ENCODE measurements at regions not wholly inside any gene's neighbourhood (a gene's known extent, or its start where the extent isn't known, plus 50 kb on each side); places are given as distances from the start of the nearest gene placed in this dataset.

- no peak for TF ChIP-seq ZBTB21 (CRISPR knock-in tag; IDR thresholded peaks at IDR 0.05; ENCODE audit: borderline replicate concordance)
- TF ChIP-seq AFF4 (CRISPR knock-in tag; IDR thresholded peaks at IDR 0.05; ENCODE audit: borderline replicate concordance), result no peak
- TF ChIP-seq, protein P1, sequence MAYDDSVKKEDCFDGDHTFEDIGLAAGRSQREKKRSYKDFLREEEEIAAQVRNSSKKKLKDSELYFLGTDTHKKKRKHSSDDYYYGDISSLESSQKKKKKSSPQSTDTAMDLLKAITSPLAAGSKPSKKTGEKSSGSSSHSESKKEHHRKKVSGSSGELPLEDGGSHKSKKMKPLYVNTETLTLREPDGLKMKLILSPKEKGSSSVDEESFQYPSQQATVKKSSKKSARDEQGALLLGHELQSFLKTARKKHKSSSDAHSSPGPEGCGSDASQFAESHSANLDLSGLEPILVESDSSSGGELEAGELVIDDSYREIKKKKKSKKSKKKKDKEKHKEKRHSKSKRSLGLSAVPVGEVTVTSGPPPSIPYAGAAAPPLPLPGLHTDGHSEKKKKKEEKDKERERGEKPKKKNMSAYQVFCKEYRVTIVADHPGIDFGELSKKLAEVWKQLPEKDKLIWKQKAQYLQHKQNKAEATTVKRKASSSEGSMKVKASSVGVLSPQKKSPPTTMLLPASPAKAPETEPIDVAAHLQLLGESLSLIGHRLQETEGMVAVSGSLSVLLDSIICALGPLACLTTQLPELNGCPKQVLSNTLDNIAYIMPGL (CRISPR knock-in tag; IDR thresholded peaks at IDR 0.05), result no peak
- TF ChIP-seq, protein P2, sequence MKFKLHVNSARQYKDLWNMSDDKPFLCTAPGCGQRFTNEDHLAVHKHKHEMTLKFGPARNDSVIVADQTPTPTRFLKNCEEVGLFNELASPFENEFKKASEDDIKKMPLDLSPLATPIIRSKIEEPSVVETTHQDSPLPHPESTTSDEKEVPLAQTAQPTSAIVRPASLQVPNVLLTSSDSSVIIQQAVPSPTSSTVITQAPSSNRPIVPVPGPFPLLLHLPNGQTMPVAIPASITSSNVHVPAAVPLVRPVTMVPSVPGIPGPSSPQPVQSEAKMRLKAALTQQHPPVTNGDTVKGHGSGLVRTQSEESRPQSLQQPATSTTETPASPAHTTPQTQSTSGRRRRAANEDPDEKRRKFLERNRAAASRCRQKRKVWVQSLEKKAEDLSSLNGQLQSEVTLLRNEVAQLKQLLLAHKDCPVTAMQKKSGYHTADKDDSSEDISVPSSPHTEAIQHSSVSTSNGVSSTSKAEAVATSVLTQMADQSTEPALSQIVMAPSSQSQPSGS (CRISPR knock-in tag; IDR thresholded peaks at IDR 0.05; ENCODE audit: borderline replicate concordance, low read depth), result no peak
- TF ChIP-seq, protein P3, sequence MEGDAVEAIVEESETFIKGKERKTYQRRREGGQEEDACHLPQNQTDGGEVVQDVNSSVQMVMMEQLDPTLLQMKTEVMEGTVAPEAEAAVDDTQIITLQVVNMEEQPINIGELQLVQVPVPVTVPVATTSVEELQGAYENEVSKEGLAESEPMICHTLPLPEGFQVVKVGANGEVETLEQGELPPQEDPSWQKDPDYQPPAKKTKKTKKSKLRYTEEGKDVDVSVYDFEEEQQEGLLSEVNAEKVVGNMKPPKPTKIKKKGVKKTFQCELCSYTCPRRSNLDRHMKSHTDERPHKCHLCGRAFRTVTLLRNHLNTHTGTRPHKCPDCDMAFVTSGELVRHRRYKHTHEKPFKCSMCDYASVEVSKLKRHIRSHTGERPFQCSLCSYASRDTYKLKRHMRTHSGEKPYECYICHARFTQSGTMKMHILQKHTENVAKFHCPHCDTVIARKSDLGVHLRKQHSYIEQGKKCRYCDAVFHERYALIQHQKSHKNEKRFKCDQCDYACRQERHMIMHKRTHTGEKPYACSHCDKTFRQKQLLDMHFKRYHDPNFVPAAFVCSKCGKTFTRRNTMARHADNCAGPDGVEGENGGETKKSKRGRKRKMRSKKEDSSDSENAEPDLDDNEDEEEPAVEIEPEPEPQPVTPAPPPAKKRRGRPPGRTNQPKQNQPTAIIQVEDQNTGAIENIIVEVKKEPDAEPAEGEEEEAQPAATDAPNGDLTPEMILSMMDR (IDR thresholded peaks at IDR 0.05), result no peak
- TF ChIP-seq ZNF317 (CRISPR knock-in tag; IDR thresholded peaks at IDR 0.05; ENCODE audit: borderline replicate concordance, low read depth), result no peak
- TF ChIP-seq, protein P4, sequence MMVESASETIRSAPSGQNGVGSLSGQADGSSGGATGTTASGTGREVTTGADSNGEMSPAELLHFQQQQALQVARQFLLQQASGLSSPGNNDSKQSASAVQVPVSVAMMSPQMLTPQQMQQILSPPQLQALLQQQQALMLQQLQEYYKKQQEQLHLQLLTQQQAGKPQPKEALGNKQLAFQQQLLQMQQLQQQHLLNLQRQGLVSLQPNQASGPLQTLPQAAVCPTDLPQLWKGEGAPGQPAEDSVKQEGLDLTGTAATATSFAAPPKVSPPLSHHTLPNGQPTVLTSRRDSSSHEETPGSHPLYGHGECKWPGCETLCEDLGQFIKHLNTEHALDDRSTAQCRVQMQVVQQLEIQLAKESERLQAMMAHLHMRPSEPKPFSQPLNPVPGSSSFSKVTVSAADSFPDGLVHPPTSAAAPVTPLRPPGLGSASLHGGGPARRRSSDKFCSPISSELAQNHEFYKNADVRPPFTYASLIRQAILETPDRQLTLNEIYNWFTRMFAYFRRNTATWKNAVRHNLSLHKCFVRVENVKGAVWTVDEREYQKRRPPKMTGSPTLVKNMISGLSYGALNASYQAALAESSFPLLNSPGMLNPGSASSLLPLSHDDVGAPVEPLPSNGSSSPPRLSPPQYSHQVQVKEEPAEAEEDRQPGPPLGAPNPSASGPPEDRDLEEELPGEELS (CRISPR knock-in tag; IDR thresholded peaks at IDR 0.05), result no peak
Observed at GRCh38 chr15:78697449-78697848, 56.4 kb upstream of the CHRNB4 start (continued).

GRCh38 chr15:78696436-78696835 lies 55.4 kb upstream of the CHRNB4 start:
- no peaks in the 10 kb centered on the region for H3K36me3 Mint-ChIP-seq
- ChIA-PET POLR2A (interaction anchor here (0.5 kb wide), 1 partner anchor 287 kb away, joined by 4 read pairs; no protein-coding TSS in a partner anchor), CTCF (interaction anchor here (1.0 to 2.4 kb wide), 5 partner anchors 12 to 58 kb away, joined by 3 to 12 read pairs (median 7); no protein-coding TSS in a partner anchor)
- H3K27ac Mint-ChIP-seq, result no peak overlapping the region
- DNase-seq (ENCODE audit: low spot score) (no peak), ATAC-seq (no peak)
- H3K9me3 Mint-ChIP-seq, result no peaks in the 10 kb centered on the region
- no peak overlapping the region for H3K4me3 Mint-ChIP-seq
- H3K27me3 Mint-ChIP-seq (ENCODE audit: low read depth), result no peaks in the 10 kb centered on the region; the same call in 1 of the 2 replicates
- peaks cover 23% of the 10 kb centered on the region for H3K4me1 Mint-ChIP-seq
- no peak for TF ChIP-seq ZNF512 (CRISPR knock-in tag; IDR thresholded peaks at IDR 0.05; ENCODE audit: borderline replicate concordance)
- TF ChIP-seq ZNF121 (CRISPR knock-in tag; IDR thresholded peaks at IDR 0.05), result no peak
- no peak for TF ChIP-seq NR2C2 (CRISPR knock-in tag; IDR thresholded peaks at IDR 0.05)
- no peak for TF ChIP-seq KAT7 (CRISPR knock-in tag; IDR thresholded peaks at IDR 0.05; ENCODE audit: borderline replicate concordance)
- no peak for TF ChIP-seq MXD4 (CRISPR knock-in tag; IDR thresholded peaks at IDR 0.05; ENCODE audit: borderline replicate concordance)
- no peak for TF ChIP-seq JUN (CRISPR knock-in tag; IDR thresholded peaks at IDR 0.05)
- TF ChIP-seq, protein P5, sequence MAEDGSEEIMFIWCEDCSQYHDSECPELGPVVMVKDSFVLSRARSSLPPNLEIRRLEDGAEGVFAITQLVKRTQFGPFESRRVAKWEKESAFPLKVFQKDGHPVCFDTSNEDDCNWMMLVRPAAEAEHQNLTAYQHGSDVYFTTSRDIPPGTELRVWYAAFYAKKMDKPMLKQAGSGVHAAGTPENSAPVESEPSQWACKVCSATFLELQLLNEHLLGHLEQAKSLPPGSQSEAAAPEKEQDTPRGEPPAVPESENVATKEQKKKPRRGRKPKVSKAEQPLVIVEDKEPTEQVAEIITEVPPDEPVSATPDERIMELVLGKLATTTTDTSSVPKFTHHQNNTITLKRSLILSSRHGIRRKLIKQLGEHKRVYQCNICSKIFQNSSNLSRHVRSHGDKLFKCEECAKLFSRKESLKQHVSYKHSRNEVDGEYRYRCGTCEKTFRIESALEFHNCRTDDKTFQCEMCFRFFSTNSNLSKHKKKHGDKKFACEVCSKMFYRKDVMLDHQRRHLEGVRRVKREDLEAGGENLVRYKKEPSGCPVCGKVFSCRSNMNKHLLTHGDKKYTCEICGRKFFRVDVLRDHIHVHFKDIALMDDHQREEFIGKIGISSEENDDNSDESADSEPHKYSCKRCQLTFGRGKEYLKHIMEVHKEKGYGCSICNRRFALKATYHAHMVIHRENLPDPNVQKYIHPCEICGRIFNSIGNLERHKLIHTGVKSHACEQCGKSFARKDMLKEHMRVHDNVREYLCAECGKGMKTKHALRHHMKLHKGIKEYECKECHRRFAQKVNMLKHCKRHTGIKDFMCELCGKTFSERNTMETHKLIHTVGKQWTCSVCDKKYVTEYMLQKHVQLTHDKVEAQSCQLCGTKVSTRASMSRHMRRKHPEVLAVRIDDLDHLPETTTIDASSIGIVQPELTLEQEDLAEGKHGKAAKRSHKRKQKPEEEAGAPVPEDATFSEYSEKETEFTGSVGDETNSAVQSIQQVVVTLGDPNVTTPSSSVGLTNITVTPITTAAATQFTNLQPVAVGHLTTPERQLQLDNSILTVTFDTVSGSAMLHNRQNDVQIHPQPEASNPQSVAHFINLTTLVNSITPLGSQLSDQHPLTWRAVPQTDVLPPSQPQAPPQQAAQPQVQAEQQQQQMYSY (CRISPR knock-in tag; IDR thresholded peaks at IDR 0.05), result no peak
- TF ChIP-seq PRRX2 (CRISPR knock-in tag; IDR thresholded peaks at IDR 0.05), result no peak
- no peak for TF ChIP-seq ZNF232 (CRISPR knock-in tag; IDR thresholded peaks at IDR 0.05)
- no peak for TF ChIP-seq ZNF423 (CRISPR knock-in tag; IDR thresholded peaks at IDR 0.05)
- TF ChIP-seq, protein P6, sequence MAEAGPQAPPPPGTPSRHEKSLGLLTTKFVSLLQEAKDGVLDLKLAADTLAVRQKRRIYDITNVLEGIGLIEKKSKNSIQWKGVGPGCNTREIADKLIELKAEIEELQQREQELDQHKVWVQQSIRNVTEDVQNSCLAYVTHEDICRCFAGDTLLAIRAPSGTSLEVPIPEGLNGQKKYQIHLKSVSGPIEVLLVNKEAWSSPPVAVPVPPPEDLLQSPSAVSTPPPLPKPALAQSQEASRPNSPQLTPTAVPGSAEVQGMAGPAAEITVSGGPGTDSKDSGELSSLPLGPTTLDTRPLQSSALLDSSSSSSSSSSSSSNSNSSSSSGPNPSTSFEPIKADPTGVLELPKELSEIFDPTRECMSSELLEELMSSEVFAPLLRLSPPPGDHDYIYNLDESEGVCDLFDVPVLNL (CRISPR knock-in tag; IDR thresholded peaks at IDR 0.05; ENCODE audit: borderline replicate concordance, low read depth), result no peak
